Trophoblast cell (in vitro differentiated cells and primary cell): ENCODE measurements at regions not wholly inside any gene's neighbourhood (a gene's known extent, or its start where the extent isn't known, plus 50 kb on each side); places are given as distances from the start of the nearest gene placed in this dataset.
A peak's percentile ranks its signal among the peaks of the same experiment; 100 is the strongest.

ENCODE experiments used
- DNase-seq, 2 donors: peaks; one replicate each; pipeline ENCODE4 v3.0.0-alpha.2; 2016
- H2AFZ ChIP-seq: 2 replicates; pipeline ENCODE4 v1.6.1; 2013; ENCODE audit warnings: low read length, moderate library complexity, mild to moderate bottlenecking; ENCODE audit not compliant: insufficient read depth, poor library complexity
- H2AK5ac ChIP-seq: 2 replicates; pipeline ENCODE4 v1.6.1; 2013; ENCODE audit warnings: mild to moderate bottlenecking, low read length
- H2BK120ac ChIP-seq: 2 replicates; pipeline ENCODE4 v1.6.1; 2013; ENCODE audit warnings: low read length, mild to moderate bottlenecking, moderate library complexity; ENCODE audit not compliant: insufficient read depth, poor library complexity
- H2BK12ac ChIP-seq: 2 replicates; pipeline ENCODE4 v1.6.1; 2013; ENCODE audit warnings: mild to moderate bottlenecking, low read length, moderate library complexity
- H2BK5ac ChIP-seq: 2 replicates; pipeline ENCODE4 v1.6.1; 2013; ENCODE audit warnings: low read length, low read depth, moderate library complexity, mild to moderate bottlenecking; ENCODE audit not compliant: poor library complexity
- H3K14ac ChIP-seq: 2 replicates; pipeline ENCODE4 v1.6.1; 2013; ENCODE audit warnings: mild to moderate bottlenecking, low read length
- H3K18ac ChIP-seq: 2 replicates; pipeline ENCODE4 v1.6.1; 2013; ENCODE audit warnings: mild to moderate bottlenecking, low read length
- H3K23ac ChIP-seq: 2 replicates; pipeline ENCODE4 v1.6.1; 2013; ENCODE audit warnings: low read length
- H3K27ac ChIP-seq: 2 replicates; pipeline ENCODE4 v1.5.1; 2013; ENCODE audit warnings: low read depth, mild to moderate bottlenecking, inconsistent platforms, low read length, moderate library complexity
- H3K27me3 ChIP-seq: 2 replicates; pipeline ENCODE4 v1.6.1; 2013; ENCODE audit warnings: inconsistent platforms, mild to moderate bottlenecking, low read length, moderate library complexity; ENCODE audit not compliant: insufficient read depth
- H3K36me3 ChIP-seq, 2 experiments: 1 replicate in 1 of 2; 2 replicates in 1 of 2; pipeline ENCODE4 v1.6.1; 2013; ENCODE audit warnings: low read length in 2 of 2, mild to moderate bottlenecking in 2 of 2, moderate library complexity in 1 of 2; ENCODE audit not compliant: insufficient read depth in 2 of 2, control insufficient read depth in 1 of 2
- H3K4ac ChIP-seq: 2 replicates; pipeline ENCODE4 v1.6.1; 2013; ENCODE audit warnings: low read depth, mild to moderate bottlenecking, low read length, moderate library complexity
- H3K4me1 ChIP-seq, 2 experiments: 1 replicate in 1 of 2; 2 replicates in 1 of 2; pipeline ENCODE4 v1.6.1; 2013; ENCODE audit warnings: low read length in 2 of 2, mild to moderate bottlenecking in 2 of 2, moderate library complexity in 1 of 2; ENCODE audit not compliant: insufficient read depth in 2 of 2, control insufficient read depth in 1 of 2
- H3K4me2 ChIP-seq: 2 replicates; pipeline ENCODE4 v1.6.1; 2013; ENCODE audit warnings: inconsistent platforms, mild to moderate bottlenecking, low read length, moderate library complexity
- H3K4me3 ChIP-seq: 2 replicates; pipeline ENCODE4 v1.5.1; 2013; ENCODE audit warnings: mild to moderate bottlenecking, low read depth, low read length, inconsistent platforms
- H3K79me1 ChIP-seq: one replicate; pipeline ENCODE4 v1.6.1; 2013; ENCODE audit warnings: low read length
- H3K79me2 ChIP-seq: 2 replicates; pipeline ENCODE4 v1.6.1; 2013; ENCODE audit warnings: low read length, mild to moderate bottlenecking; ENCODE audit not compliant: control insufficient read depth, insufficient read depth, poor library complexity
- H3K9ac ChIP-seq: 2 replicates; pipeline ENCODE4 v1.6.1; 2013; ENCODE audit warnings: mild to moderate bottlenecking, low read length
- H3K9me3 ChIP-seq: 2 replicates; pipeline ENCODE4 v1.6.1; 2013; ENCODE audit warnings: low read depth, mild to moderate bottlenecking, control low read depth, inconsistent platforms, low read length; ENCODE audit not compliant: insufficient read depth
- H4K12ac ChIP-seq: 2 replicates; pipeline ENCODE4 v1.6.1; 2013; ENCODE audit warnings: low read depth, mild to moderate bottlenecking, low read length, moderate library complexity
- H4K8ac ChIP-seq: 2 replicates; pipeline ENCODE4 v1.6.1; 2013; ENCODE audit warnings: low read depth, mild to moderate bottlenecking, low read length, moderate library complexity
- H4K91ac ChIP-seq: one replicate; pipeline ENCODE4 v1.6.1; 2013; ENCODE audit warnings: low read depth, mild to moderate bottlenecking, low read length, moderate library complexity
- WGBS: extraction: QIAGEN DNeasy Blood & Tissue Kit; methylation state at CpG from one replicate; pipeline ENCODE4 v1.1.7; 2013; ENCODE audit warnings: missing lambda C conversion rate; ENCODE audit not compliant: insufficient read length, insufficient coverage; ENCODE audit errors: extremely low coverage; 5-methylcytosine and 5-hydroxymethylcytosine counted together

- Histone ChIP-seq H4K8ac (no peak overlapping the region), H3K4ac (no peak overlapping the region), H2BK120ac (no peak overlapping the region), H3K9me3 (peaks cover 3% of the 10 kb centered on the region), H2BK5ac (no peak overlapping the region), H2AK5ac (no peak overlapping the region), H2AFZ (no peak overlapping the region), H3K79me2 (no peaks in the 10 kb centered on the region), H3K4me2 (no peak overlapping the region), H3K14ac (no peak overlapping the region), H3K79me1 (no peaks in the 10 kb centered on the region), H3K9ac (no peak overlapping the region), H3K4me3 (no peak overlapping the region), H2BK12ac (no peak overlapping the region), H4K12ac (no peak overlapping the region), H3K4me1 (peaks cover 4 to 5% of the 10 kb centered on the region in 2 experiments), H3K23ac (no peak overlapping the region), H4K91ac (no peak overlapping the region), H3K27me3 (no peaks in the 10 kb centered on the region), H3K18ac (no peak overlapping the region), H3K36me3 (no peaks in the 10 kb centered on the region), H3K27ac (no peak overlapping the region)
- WGBS: no CpG with 5 or more reads among the region's 3 CpGs
- DNase-seq: no peak
Measured at GRCh38 chr10:69728335-69728870, 73.3 kb upstream of the COL13A1 start.

GRCh38 chr10:69729326-69730048 is 72.2 kb upstream of the COL13A1 start:
- peaks cover 4 to 5% of the 10 kb centered on the region in 2 experiments for H3K4me1 ChIP-seq
- H3K27me3 ChIP-seq: no peaks in the 10 kb centered on the region
- H2AK5ac ChIP-seq: no peak overlapping the region
- H3K23ac ChIP-seq: no peak overlapping the region
- no peak for DNase-seq
- H4K8ac ChIP-seq: no peak overlapping the region
- peaks cover 4% of the 10 kb centered on the region for H3K9me3 ChIP-seq
- no peak overlapping the region for H3K4me3 ChIP-seq
- H2BK120ac ChIP-seq: no peak overlapping the region
- no peak overlapping the region for H3K9ac ChIP-seq
- no peak overlapping the region for H3K4ac ChIP-seq
- no peak overlapping the region for H4K12ac ChIP-seq
- WGBS: no CpG with 5 or more reads among the region's 12 CpGs
- no peak overlapping the region for H2AFZ ChIP-seq
- H3K79me2 ChIP-seq: no peaks in the 10 kb centered on the region
- no peak overlapping the region for H2BK12ac ChIP-seq
- H3K79me1 ChIP-seq: no peaks in the 10 kb centered on the region
- no peak overlapping the region for H2BK5ac ChIP-seq
- no peak overlapping the region for H3K27ac ChIP-seq
- no peak overlapping the region for H4K91ac ChIP-seq
- H3K18ac ChIP-seq: no peak overlapping the region
- no peak overlapping the region for H3K4me2 ChIP-seq
- no peaks in the 10 kb centered on the region for H3K36me3 ChIP-seq
- no peak overlapping the region for H3K14ac ChIP-seq

- Histone ChIP-seq H3K4me2 (no peak overlapping the region), H3K23ac (no peak overlapping the region), H3K4ac (no peak overlapping the region), H3K79me2 (no peaks in the 10 kb centered on the region), H3K14ac (no peak overlapping the region), H2AK5ac (no peak overlapping the region), H4K8ac (no peak overlapping the region), H4K91ac (no peak overlapping the region), H3K18ac (no peak overlapping the region), H3K9ac (no peak overlapping the region), H3K4me3 (no peak overlapping the region), H2BK120ac (no peak overlapping the region), H2BK12ac (no peak overlapping the region), H2BK5ac (no peak overlapping the region), H3K36me3 (no peaks in the 10 kb centered on the region), H3K9me3 (peaks cover 2% of the 10 kb centered on the region), H3K27ac (no peak overlapping the region), H3K27me3 (no peaks in the 10 kb centered on the region), H4K12ac (no peak overlapping the region), H3K79me1 (no peaks in the 10 kb centered on the region), H2AFZ (peak overlapping the region; percentile 13), H3K4me1 (peaks cover 4 to 5% of the 10 kb centered on the region in 2 experiments)
- no CpG with 5 or more reads among the region's 16 CpGs for WGBS
- no peak for DNase-seq
Measured at GRCh38 chr10:69730251-69731156, 71.2 kb upstream of the COL13A1 start.

GRCh38 chr10:69731184-69731583 is 70.5 kb upstream of the COL13A1 start:
- DNase-seq: no peak
- no peaks in the 10 kb centered on the region for H3K79me2 ChIP-seq

More at GRCh38 chr10:69731184-69731583, 70.5 kb upstream of the COL13A1 start:
- Histone ChIP-seq H3K4me1 (peaks cover 4 to 5% of the 10 kb centered on the region in 2 experiments), H3K36me3 (no peaks in the 10 kb centered on the region), H3K79me1 (no peaks in the 10 kb centered on the region), H2AFZ (no peak overlapping the region), H3K4me2 (no peak overlapping the region), H3K18ac (no peak overlapping the region), H3K23ac (no peak overlapping the region), H3K9me3 (peaks cover 2% of the 10 kb centered on the region), H2BK5ac (no peak overlapping the region), H3K14ac (no peak overlapping the region), H3K9ac (no peak overlapping the region), H3K27me3 (no peaks in the 10 kb centered on the region), H4K91ac (no peak overlapping the region), H4K12ac (no peak overlapping the region), H2BK120ac (no peak overlapping the region), H2AK5ac (no peak overlapping the region), H3K27ac (no peak overlapping the region), H2BK12ac (no peak overlapping the region), H3K4me3 (no peak overlapping the region), H3K4ac (no peak overlapping the region), H4K8ac (no peak overlapping the region)
- WGBS: no CpG with 5 or more reads among the region's 3 CpGs
